ENCODE measurements at regions not wholly inside any gene's neighbourhood (a gene's known extent, or its start where the extent isn't known, plus 50 kb on each side); places are given as distances from the start of the nearest gene placed in this dataset.
"Not testable (repeated sequence)": the region's sequence is repeated elsewhere in the genome, so short reads cannot be mapped to it uniquely, and the experiment has no call there.

- in situ Hi-C loops (cut with MboI; ENCODE audit: low sequenced_read_pairs): no loop called here
Observed at GRCh38 chrX:39487166-39487968, 610.4 kb downstream of the BCOR start.

DNA sequence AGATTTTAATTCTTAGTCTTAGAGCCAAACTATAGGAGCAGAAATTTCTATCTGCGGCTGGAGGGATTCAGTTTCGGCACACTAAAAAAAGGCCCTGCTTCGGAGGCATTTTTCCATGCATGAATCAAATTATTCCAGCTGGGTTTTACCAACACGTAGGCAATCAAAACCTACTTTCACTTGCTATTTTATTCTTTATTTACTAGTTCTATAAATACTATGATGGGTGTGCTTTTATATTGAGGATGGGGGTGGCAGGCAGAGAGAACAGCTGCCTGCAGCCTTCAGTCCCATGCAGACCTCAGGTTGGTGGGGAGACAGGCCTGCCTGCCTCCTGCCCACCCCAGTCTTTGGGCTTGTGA lies 609.8 kb downstream of the BCOR start:
- in situ Hi-C loops (cut with MboI; ENCODE audit: low sequenced_read_pairs): no loop called here

DNA sequence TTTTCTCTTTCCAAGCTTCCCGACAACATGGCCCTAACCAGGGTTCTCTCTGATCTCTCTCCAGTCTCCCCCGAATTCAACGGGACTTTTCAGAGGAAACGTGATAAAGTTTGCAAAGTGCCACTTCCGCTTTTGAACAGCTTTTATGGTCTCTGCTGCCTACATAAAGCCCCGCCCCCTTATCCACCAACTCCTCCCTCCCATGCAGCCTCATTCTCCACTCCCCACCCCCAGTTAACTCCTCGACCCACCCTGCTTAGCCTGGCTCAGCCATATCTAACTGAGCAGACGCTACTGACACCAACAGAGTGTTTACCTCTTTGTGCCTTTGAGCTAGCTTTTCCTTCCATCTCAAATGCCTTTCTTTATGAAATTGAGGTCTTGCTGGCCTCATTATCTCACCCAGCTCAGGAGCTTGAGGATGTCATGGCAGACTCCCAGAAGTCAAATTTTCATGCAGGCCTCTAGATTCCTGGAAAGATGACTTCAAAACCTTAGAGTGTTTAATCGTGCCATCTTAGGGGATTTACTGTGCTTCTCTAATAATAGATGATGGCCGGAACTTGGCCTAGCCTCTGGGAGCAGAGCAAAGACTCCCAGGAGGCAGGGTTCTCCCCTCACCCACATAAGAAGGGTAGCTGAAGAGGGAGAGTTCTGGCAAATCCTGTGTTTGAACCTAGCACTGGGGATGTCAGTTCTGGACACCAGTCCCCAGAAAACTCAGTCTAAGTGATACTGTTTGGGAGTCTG lies 606.0 kb downstream of the BCOR start:
- in situ Hi-C loops (cut with MboI; ENCODE audit: low sequenced_read_pairs): no loop called here

DNA sequence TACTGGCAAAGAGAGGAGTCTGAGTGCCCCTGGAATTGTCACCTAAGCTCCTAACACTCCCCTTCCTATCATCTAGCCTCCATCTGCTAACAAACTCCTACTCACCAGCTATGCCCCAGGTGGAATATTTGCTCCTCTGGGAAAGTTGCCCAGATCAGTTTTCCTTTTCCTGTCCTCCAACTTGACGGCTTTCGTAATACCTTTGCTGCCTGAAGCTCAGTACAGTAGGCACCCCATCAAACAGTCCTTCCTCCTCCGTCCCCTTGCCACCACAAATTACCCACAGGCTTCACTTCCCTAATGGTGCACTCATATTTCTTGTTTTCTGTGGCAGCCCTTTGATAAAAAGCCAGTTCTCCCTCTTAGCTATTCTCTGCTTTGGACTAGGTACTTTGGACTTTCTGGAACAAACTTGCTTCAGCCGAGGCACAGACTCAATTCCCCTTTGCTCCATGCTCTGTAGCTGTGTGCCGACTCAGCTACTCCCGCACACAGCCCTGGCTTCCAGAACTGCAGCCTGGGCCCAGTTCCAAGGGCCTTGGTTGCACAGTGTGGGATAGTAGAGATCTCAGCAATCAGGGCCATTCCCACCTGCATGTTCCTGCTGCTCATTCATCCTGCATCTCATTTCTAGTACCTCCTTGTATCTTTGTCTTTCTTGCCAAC lies 605.1 kb downstream of the BCOR start:
- in situ Hi-C loops (cut with MboI; ENCODE audit: low sequenced_read_pairs): no loop called here

GRCh38 chrX:39493168-39493567 lies 604.6 kb downstream of the BCOR start:
- in situ Hi-C loops (cut with MboI; ENCODE audit: low sequenced_read_pairs): no loop called here

- in situ Hi-C loops (cut with MboI; ENCODE audit: low sequenced_read_pairs): not testable (repeated sequence)
Observed at GRCh38 chrX:39497117-39497516, 600.6 kb downstream of the BCOR start.

GRCh38 chrX:39497702-39498265 lies 600.0 kb downstream of the BCOR start:
- in situ Hi-C loops (cut with MboI; ENCODE audit: low sequenced_read_pairs): no loop called here

DNA sequence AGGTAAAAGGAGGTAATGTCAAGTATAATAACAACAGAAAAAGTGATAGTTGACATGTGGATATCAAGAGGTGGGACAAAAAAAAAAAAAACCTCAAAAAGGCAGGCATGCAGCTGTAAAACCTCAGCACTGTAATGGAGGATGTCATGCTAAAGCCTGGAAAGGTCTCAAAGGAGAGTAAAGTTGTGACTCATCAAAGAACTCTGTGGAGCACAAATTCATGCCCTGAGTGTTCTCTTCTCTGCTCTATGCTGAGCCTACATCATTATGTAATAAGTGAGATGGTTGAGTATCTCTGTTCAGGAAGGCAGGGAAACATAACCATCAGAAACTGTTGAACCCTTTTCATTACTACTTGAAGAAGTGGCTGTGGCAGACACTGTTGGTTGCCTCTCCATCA lies 597.8 kb downstream of the BCOR start:
- in situ Hi-C loops (cut with MboI; ENCODE audit: low sequenced_read_pairs): no loop called here

DNA sequence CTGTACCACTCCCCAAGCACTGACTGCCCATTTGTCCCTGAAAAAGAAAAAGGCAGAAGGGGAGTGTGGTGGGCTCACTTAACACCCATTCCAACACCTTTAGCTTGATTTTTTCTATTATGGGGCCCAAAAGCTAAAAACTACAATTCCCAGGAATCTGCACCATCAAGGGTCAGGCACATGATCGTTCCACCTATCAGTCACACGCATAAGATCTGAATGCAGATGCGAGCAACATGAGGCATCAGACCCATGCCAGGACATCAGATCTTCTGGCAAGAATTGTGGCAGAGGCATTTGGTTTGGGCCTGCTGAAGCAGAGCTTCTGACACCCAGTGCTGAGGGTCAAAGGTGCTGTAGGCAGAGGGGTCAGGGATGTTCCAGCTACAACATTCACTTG lies 595.9 kb downstream of the BCOR start:
- in situ Hi-C loops (cut with MboI; ENCODE audit: low sequenced_read_pairs): no loop called here

GRCh38 chrX:39502486-39502885 lies 595.3 kb downstream of the BCOR start:
- in situ Hi-C loops (cut with MboI; ENCODE audit: low sequenced_read_pairs): no loop called here

GRCh38 chrX:39504227-39504626 lies 593.5 kb downstream of the BCOR start:
- in situ Hi-C loops (cut with MboI; ENCODE audit: low sequenced_read_pairs): no loop called here

- in situ Hi-C loops (cut with MboI; ENCODE audit: low sequenced_read_pairs): no loop called here
Observed at GRCh38 chrX:39504850-39505259, 592.9 kb downstream of the BCOR start.

DNA sequence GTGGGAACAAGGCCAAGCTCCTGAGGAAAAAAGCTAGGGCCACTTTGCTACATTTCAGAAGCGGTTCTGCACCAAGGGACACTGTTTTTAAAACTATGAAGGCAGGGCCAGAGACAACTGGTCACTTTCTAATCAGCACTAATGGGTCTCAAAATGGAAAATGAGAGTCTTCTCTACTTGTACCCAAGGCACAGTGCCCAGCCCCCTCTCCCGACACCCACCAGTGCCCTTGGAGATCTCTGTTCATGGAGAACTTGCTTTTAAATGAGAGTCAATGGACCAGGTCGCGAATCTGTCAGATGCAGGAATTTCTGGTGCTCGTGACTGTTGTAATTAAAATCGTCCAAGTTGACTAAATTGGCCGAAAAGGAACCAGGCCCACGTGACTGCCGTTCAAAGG lies 591.6 kb downstream of the BCOR start:
- in situ Hi-C loops (cut with MboI; ENCODE audit: low sequenced_read_pairs): no loop called here

- in situ Hi-C loops (cut with MboI; ENCODE audit: low sequenced_read_pairs): no loop called here
Observed at GRCh38 chrX:39507034-39507433, 590.7 kb downstream of the BCOR start.

GRCh38 chrX:39507617-39508299 lies 590.0 kb downstream of the BCOR start:
- in situ Hi-C loops (cut with MboI; ENCODE audit: low sequenced_read_pairs): no loop called here

DNA sequence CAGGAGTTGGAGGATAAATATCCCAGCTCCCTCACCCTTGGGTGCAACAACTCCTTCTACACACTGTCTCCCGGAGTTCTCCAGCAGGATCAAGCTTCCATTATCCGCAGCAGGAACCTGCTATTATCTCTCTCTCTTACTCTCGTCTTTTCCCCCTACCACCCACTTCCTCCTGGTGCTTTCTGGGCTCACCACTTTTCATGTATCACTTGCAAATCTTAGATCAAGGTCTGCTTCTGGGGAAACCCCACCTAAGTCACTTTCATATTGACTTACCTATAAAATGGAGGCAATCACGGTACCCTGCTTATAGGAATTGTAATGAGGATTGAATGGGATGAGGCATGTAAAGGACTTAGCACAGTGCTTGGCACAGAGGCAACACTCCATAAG lies 589.5 kb downstream of the BCOR start:
- in situ Hi-C loops (cut with MboI; ENCODE audit: low sequenced_read_pairs): no loop called here

DNA sequence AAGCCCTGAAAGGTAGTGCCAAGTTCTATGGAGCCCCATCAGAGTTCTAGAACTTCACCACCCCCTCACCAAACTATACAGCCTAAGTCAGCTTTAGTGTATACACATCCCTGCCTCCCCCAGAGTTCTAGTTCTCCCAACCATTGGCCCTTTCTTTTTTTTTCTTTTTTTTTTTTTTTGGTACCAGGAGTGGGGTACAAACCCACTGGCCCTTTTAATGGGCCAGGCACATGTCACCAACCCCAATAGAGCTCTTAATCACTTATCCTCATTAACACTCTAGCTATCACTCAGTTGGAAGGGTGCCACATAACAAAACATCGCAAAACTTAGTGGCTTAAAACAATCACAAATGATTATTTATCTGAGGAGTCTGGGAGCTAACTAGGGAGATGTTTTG lies 588.6 kb downstream of the BCOR start:
- in situ Hi-C loops (cut with MboI; ENCODE audit: low sequenced_read_pairs): no loop called here

- in situ Hi-C loops (cut with MboI; ENCODE audit: low sequenced_read_pairs): no loop called here
Observed at GRCh38 chrX:39513836-39514235, 583.9 kb downstream of the BCOR start.

DNA sequence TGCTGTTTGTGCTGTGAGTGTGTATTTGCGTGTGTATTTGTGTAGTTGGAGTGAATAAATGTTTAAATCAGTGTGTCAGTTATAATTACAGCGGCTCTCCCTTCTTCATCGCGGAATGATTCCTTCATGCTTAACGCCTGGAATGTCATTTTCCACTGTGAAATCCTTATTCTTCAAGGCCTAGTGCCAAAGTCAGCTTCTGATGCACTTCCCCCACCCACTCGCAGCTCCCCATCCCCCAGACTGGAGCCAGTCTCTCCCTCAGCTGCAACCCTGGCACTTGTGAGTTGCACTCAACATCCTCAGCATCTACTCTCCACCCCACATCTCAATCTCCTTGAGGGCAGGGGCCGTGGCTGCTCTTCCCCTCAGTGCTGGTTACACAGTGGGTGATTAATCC lies 583.0 kb downstream of the BCOR start:
- in situ Hi-C loops (cut with MboI; ENCODE audit: low sequenced_read_pairs): no loop called here

DNA sequence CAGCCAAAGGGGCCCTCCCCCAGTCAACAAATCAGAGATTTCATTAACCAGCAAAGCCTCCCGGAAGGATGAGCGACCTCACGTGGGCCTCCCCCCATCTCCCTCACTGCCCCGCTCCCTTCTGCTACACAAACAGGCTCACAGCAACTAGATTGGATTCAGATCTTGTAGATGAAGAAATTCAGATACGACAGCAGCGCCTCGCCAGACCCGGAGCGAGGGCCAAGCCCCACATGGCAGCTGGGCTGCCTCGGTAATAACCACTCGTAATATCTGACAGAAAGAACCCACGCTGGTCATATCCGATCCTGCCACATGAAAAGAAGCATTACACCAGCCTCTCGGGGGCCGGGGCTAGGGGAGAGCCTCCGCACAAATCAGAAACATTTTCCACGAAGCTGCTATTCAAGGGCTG lies 581.3 kb downstream of the BCOR start:
- in situ Hi-C loops (cut with MboI; ENCODE audit: low sequenced_read_pairs): no loop called here

DNA sequence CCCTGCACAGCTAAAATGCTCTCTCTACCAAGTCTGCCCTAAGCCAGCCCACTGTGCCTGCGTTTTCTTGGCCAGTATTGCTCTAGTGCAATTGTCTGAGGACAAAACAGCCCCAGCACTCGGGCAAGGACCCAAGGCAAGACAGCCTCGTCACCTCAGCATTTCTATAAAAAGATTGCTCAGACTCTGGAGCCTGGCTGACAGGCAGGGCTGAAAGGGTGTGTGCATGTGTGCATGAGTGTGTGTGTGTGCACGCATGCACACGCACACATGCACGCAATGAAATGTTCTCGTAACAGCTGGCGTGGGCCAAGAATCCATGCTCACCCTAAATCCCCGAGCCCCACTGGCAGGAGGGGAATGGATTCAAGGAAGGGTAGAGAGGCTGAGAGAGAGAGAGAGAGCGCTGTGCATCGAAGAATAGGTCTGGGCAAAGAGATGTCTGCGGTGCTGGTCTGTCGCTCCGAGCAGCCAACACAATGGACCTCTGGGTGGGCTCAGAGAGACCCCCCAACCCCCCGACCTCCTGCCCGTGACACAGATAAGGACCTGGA lies 579.2 kb downstream of the BCOR start:
- in situ Hi-C loops (cut with MboI; ENCODE audit: low sequenced_read_pairs): no loop called here
